HepG2 (cell line): ENCODE measurements at regions not wholly inside any gene's neighbourhood (a gene's known extent, or its start where the extent isn't known, plus 50 kb on each side); places are given as distances from the start of the nearest gene placed in this dataset.

Source experiments
- ATAC-seq: fragments of 200-7000 bp; cut with Tn5 transposase; 3 replicates; pipeline ENCODE4 v1.9.1; 2020; ENCODE audit warnings: mild to moderate bottlenecking, moderate library complexity
- BruUV-seq: library from RNA; stranded (reverse); fragments of 400-500 nt; replicated peaks from 2 replicates; lab custom pipeline; 2021; lab: Mats Ljungman, UMichigan
- CTCF ChIA-PET: fragments of 300-600 bp; formaldehyde crosslinking; extraction: SDS; loops from one replicate; lab custom pipeline; 2021; ENCODE audit warnings: low total read pairs, inconsistent platforms, low intra/inter-chr PET ratio; lab: Yijun Ruan, JAX
- POLR2A ChIA-PET: fragments of 350-600 bp; sonication (Branson Sonifier 250); formaldehyde crosslinking; loops from one replicate; lab custom pipeline; 2020; ENCODE audit warnings: antibody characterized with exemption, inconsistent platforms; lab: Yijun Ruan, JAX
- DNase-seq: peaks from one replicate; pipeline ENCODE4 v3.0.0-alpha.2; 2015; ENCODE audit warnings: low spot score
- FAIRE-seq: peaks from 3 replicates; lab custom pipeline; 2011; peaks lifted over from hg19 to GRCh38; lab: Jason Lieb, UNC
- H2AFZ ChIP-seq: one replicate; pipeline ENCODE4 v1.6.1; 2011; ENCODE audit warnings: low read length, inconsistent platforms
- H3K27ac ChIP-seq: fragments of 300-600 bp; 3 replicates; pipeline ENCODE4 v1.8.0; 2011; ENCODE audit warnings: mixed run types, mild to moderate bottlenecking, mixed read lengths, low read length, inconsistent platforms; ENCODE audit not compliant: insufficient read depth; ENCODE audit errors: extremely low read length
- H3K27me3 ChIP-seq, 2 experiments: fragments of 200-600 bp in 1 of 2; 2 replicates in 1 of 2; 3 replicates in 1 of 2; pipeline versions ENCODE4 v1.6.0 to v1.8.0; 2011; ENCODE audit warnings: low read length in 2 of 2, mild to moderate bottlenecking in 2 of 2, moderate library complexity in 2 of 2, inconsistent platforms in 1 of 2; ENCODE audit not compliant: insufficient read depth in 2 of 2, control insufficient read depth in 1 of 2
- H3K36me3 ChIP-seq, 2 experiments: fragments of 200-600 bp in 1 of 2; replicated peaks in 1 of 2; 2 replicates in 1 of 2; 3 replicates in 1 of 2; pipeline versions ENCODE4 v1.5.1 to v1.8.0; 2011; ENCODE audit warnings: low read length in 2 of 2, inconsistent platforms in 1 of 2; ENCODE audit not compliant: insufficient read depth in 2 of 2, control insufficient read depth in 1 of 2
- H3K4me1 ChIP-seq: 2 replicates; pipeline ENCODE4 v1.5.1; 2012; ENCODE audit warnings: low read length, inconsistent platforms; ENCODE audit not compliant: insufficient read depth
- H3K4me2 ChIP-seq: 2 replicates; pipeline ENCODE4 v1.6.0; 2011; ENCODE audit warnings: low read depth, low read length, inconsistent platforms
- H3K4me3 ChIP-seq, 3 experiments: fragments of 200-600 bp in 1 of 3; sonication (generic), shearing (Covaris generic) in 1 of 3; replicated peaks in 1 of 3; 2 replicates each; pipeline ENCODE4 v1.5.1; 2011 to 2016; ENCODE audit warnings: low read length in 3 of 3, inconsistent platforms in 2 of 3, low read depth in 2 of 3, mild to moderate bottlenecking in 2 of 3, control low read depth in 1 of 3, mixed read lengths in 1 of 3; ENCODE audit not compliant: insufficient read depth in 1 of 3
- H3K79me2 ChIP-seq: one replicate; pipeline ENCODE4 v1.6.1; 2011; ENCODE audit warnings: low read length, inconsistent platforms; ENCODE audit not compliant: insufficient read depth
- H3K9ac ChIP-seq: 2 replicates; pipeline ENCODE4 v1.6.0; 2011; ENCODE audit warnings: mild to moderate bottlenecking, low read depth, low read length, inconsistent platforms; ENCODE audit not compliant: insufficient read depth
- H3K9me3 ChIP-seq: 2 replicates; pipeline ENCODE4 v1.5.1; 2012; ENCODE audit warnings: mild to moderate bottlenecking, low read length
- H4K20me1 ChIP-seq: 2 replicates; pipeline ENCODE4 v1.6.0; 2011; ENCODE audit warnings: inconsistent platforms, mild to moderate bottlenecking, low read length, moderate library complexity; ENCODE audit not compliant: insufficient read depth
- FOSL1 ChIP-seq: sonication (generic); formaldehyde crosslinking; IDR thresholded peaks from 2 replicates; pipeline ENCODE4 v1.9.0; 2021; ENCODE audit warnings: missing genetic modification reagents, borderline replicate concordance
- ZFP41 ChIP-seq: sonication (generic); formaldehyde crosslinking; IDR thresholded peaks from 2 replicates; pipeline ENCODE4 v1.4.0; 2020; ENCODE audit warnings: mild to moderate bottlenecking, missing genetic modification reagents, borderline replicate concordance
- ZNF101 ChIP-seq: sonication (generic); formaldehyde crosslinking; IDR thresholded peaks from 2 replicates; pipeline ENCODE4 v1.4.0; 2020; ENCODE audit warnings: mild to moderate bottlenecking, low read depth, missing genetic modification reagents, borderline replicate concordance
- ZNF546 ChIP-seq: sonication (generic); formaldehyde crosslinking; conservative IDR thresholded peaks from 2 replicates; pipeline ENCODE4 v1.8.1; 2023; ENCODE audit warnings: mild to moderate bottlenecking, missing genetic modification reagents
- ZNF563 ChIP-seq: sonication (generic); formaldehyde crosslinking; IDR thresholded peaks from 2 replicates; pipeline ENCODE4 v1.8.0; 2022; ENCODE audit warnings: mild to moderate bottlenecking, moderate library complexity, missing genetic modification reagents
- ZNF564 ChIP-seq: sonication (generic); formaldehyde crosslinking; IDR thresholded peaks from 2 replicates; pipeline ENCODE4 v1.8.1; 2023; ENCODE audit warnings: mild to moderate bottlenecking, missing genetic modification reagents
- ZNF737 ChIP-seq: sonication (generic); formaldehyde crosslinking; IDR thresholded peaks from 2 replicates; pipeline ENCODE4 v1.5.0; 2020; ENCODE audit warnings: missing genetic modification reagents, mild to moderate bottlenecking, borderline replicate concordance
- in situ Hi-C: cut with HindIII; loops from 2 replicates; pipeline ENCODE4 v1.10.0; 2017; ENCODE audit warnings: low pct_unique_long_range_greater_than_20kb; ENCODE audit not compliant: extremely low pct_ligation_motif_present
- intact Hi-C: fragments of 100-400 bp; cut with micrococcal nuclease; formaldehyde crosslinking; loops from one replicate; pipeline ENCODE4 v1.10.0; 2022; ENCODE audit not compliant: unreplicated experiment
- TF ChIP-seq, protein P1 (sequence below): sonication (generic); formaldehyde crosslinking; IDR thresholded peaks from 2 replicates; pipeline ENCODE4 v1.4.0; 2020; ENCODE audit warnings: mild to moderate bottlenecking, missing genetic modification reagents
- TF ChIP-seq, protein P2 (sequence below): sonication (generic); formaldehyde crosslinking; IDR thresholded peaks from 2 replicates; pipeline ENCODE4 v1.8.0; 2022; ENCODE audit warnings: missing genetic modification reagents, mild to moderate bottlenecking, borderline replicate concordance
- TF ChIP-seq, protein P3 (sequence below): sonication (generic); formaldehyde crosslinking; IDR thresholded peaks from 2 replicates; pipeline ENCODE4 v1.5.1; 2020; ENCODE audit warnings: missing genetic modification reagents, mild to moderate bottlenecking, borderline replicate concordance

DNA sequence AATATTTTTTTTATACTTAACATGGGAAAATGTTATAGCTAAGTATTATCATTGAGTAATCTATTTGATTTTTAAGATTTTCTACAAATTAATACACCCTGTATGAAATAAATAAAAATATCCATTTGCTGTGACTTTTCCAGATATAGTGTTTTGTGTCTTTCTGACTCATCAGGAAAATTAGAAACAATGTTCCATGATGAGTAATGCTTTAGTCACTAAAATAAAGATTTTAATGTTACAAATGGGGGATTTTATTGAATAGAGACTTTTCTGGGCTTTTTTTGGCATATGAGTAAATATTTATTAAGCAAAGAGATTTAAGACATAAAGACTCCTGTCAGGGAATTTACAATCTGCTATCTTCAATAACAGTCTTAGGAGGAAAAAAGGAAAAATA, 279.2 kb upstream of the NOCT start:
- Histone ChIP-seq H3K9me3 (no peaks in the 10 kb centered on the region), H3K27ac (no peak overlapping the region), H3K36me3 (no peaks in the 10 kb centered on the region), H3K4me1 (no peaks in the 10 kb centered on the region), H2AFZ (no peak overlapping the region), H4K20me1 (no peaks in the 10 kb centered on the region), H3K79me2 (no peaks in the 10 kb centered on the region), H3K4me2 (no peak overlapping the region), H3K27me3 (no peaks in the 10 kb centered on the region), H3K4me3 (no peak overlapping the region), H3K9ac (no peak overlapping the region)
- ATAC-seq (no peak), DNase-seq (no peak), FAIRE-seq (no peak)
- ChIA-PET POLR2A (no interaction called here), CTCF (no interaction called here)
- TF ChIP-seq, protein P1, sequence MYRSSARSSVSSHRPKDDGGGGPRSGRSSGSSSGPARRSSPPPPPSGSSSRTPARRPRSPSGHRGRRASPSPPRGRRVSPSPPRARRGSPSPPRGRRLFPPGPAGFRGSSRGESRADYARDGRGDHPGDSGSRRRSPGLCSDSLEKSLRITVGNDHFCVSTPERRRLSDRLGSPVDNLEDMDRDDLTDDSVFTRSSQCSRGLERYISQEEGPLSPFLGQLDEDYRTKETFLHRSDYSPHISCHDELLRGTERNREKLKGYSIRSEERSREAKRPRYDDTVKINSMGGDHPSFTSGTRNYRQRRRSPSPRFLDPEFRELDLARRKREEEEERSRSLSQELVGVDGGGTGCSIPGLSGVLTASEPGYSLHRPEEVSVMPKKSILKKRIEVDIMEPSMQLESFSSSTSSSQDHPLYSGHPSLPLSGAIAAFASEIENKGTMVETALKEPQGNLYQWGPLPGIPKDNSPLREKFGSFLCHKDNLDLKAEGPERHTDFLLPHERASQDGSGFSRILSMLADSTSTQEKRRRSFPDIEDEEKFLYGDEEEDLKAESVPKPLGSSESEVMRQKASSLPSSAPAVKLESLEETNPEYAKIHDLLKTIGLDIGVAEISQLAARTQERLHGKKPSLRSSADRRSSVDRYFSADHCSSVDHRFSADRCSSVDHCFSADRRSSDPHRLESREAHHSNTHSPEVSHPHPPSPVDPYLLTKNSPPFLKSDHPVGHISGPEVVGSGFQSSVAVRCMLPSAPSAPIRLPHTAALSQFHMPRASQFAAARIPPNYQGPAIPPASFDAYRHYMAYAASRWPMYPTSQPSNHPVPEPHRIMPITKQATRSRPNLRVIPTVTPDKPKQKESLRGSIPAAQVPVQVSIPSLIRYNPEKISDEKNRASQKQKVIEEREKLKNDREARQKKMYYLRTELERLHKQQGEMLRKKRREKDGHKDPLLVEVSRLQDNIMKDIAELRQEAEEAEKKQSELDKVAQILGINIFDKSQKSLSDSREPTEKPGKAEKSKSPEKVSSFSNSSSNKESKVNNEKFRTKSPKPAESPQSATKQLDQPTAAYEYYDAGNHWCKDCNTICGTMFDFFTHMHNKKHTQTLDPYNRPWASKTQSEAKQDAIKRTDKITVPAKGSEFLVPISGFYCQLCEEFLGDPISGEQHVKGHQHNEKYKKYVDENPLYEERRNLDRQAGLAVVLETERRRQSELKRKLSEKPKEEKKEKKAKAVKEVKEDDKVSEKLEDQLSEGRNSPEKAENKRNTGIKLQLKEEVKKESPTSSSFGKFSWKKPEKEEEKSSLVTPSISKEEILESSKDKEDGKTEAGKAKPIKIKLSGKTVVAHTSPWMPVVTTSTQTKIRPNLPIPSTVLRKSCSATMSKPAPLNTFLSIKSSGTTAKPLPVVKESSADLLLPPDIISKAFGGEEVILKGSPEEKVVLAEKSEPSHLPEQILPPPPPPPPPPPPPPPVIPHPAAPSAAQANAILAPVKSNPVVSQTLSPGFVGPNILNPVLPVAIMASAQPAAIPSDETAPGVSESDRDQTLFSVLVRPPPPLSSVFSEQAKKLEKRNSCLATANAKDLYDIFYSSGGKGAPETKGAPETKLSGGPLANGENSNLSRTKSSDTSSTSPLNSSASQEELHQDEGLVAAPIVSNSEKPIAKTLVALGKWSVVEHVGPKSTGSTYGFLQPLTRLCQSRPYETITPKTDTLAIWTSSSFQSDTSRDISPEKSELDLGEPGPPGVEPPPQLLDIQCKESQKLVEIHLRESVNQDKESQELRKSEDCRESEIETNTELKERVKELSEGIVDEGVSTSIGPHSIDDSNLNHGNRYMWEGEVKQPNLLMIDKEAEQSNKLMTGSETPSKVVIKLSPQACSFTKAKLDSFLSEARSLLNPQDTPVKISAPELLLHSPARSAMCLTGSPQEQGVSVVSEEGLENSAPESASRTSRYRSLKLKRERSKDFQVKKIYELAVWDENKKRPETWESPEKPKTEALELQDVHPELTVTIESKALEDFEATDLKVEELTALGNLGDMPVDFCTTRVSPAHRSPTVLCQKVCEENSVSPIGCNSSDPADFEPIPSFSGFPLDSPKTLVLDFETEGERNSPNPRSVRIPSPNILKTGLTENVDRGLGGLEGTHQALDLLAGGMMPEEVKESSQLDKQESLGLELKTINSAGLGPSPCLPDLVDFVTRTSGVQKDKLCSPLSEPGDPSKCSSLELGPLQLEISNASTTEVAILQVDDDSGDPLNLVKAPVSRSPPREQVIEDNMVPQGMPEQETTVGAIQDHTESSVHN (CRISPR knock-in tag) = no peak
- TF ChIP-seq, protein P2, sequence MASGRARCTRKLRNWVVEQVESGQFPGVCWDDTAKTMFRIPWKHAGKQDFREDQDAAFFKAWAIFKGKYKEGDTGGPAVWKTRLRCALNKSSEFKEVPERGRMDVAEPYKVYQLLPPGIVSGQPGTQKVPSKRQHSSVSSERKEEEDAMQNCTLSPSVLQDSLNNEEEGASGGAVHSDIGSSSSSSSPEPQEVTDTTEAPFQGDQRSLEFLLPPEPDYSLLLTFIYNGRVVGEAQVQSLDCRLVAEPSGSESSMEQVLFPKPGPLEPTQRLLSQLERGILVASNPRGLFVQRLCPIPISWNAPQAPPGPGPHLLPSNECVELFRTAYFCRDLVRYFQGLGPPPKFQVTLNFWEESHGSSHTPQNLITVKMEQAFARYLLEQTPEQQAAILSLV (CRISPR knock-in tag) = no peak
- TF ChIP-seq ZNF101 (CRISPR knock-in tag) (no peak), ZFP41 (no peak), ZNF564 (CRISPR knock-in tag) (no peak), FOSL1 (CRISPR knock-in tag) (no peak), ZNF737 (no peak), ZNF546 (CRISPR knock-in tag) (no peak), ZNF563 (CRISPR knock-in tag) (no peak)
- TF ChIP-seq, protein P3, sequence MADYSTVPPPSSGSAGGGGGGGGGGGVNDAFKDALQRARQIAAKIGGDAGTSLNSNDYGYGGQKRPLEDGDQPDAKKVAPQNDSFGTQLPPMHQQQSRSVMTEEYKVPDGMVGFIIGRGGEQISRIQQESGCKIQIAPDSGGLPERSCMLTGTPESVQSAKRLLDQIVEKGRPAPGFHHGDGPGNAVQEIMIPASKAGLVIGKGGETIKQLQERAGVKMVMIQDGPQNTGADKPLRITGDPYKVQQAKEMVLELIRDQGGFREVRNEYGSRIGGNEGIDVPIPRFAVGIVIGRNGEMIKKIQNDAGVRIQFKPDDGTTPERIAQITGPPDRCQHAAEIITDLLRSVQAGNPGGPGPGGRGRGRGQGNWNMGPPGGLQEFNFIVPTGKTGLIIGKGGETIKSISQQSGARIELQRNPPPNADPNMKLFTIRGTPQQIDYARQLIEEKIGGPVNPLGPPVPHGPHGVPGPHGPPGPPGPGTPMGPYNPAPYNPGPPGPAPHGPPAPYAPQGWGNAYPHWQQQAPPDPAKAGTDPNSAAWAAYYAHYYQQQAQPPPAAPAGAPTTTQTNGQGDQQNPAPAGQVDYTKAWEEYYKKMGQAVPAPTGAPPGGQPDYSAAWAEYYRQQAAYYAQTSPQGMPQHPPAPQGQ (CRISPR knock-in tag) = no peak
- in situ Hi-C loops = no loop called here
- no TSS peak for BruUV-seq
- intact Hi-C loops = no loop called here
